ENCODE measurements at regions not wholly inside any gene's neighbourhood (a gene's known extent, or its start where the extent isn't known, plus 50 kb on each side); places are given as distances from the start of the nearest gene placed in this dataset.
A peak's percentile ranks its signal among the peaks of the same experiment; 100 is the strongest.

- DNase-seq: no peak
Observed at GRCh38 chr10:88211230-88211629, 347.8 kb downstream of the PTEN start.

- no peak for DNase-seq
Observed at GRCh38 chr10:88212069-88212468, 348.6 kb downstream of the PTEN start.

- DNase-seq: no peak
Observed at GRCh38 chr10:88213065-88213605, 349.7 kb downstream of the PTEN start.

- peak; percentile 91 for DNase-seq
Observed at GRCh38 chr10:88216976-88217375, 353.6 kb downstream of the PTEN start.

- DNase-seq: no peak
Observed at GRCh38 chr10:88218362-88218761, 354.9 kb downstream of the PTEN start.

GRCh38 chr10:88219753-88220152 lies 356.3 kb downstream of the PTEN start:
- DNase-seq: no peak

GRCh38 chr10:88221010-88221973 lies 357.9 kb downstream of the PTEN start:
- no peak for DNase-seq

- peak; percentile 54 for DNase-seq
Observed at GRCh38 chr10:88222881-88223280, 359.5 kb downstream of the PTEN start.

Data from NCI-H69 (cell line).